ENCODE measurements at regions not wholly inside any gene's neighbourhood (a gene's known extent, or its start where the extent isn't known, plus 50 kb on each side); places are given as distances from the start of the nearest gene placed in this dataset.

- DNase-seq, result no peak
Measured at GRCh38 chr12:60935981-60936761, 1324.0 kb upstream of the USP15 start.

- no peak for DNase-seq
Measured at GRCh38 chr12:60947533-60947932, 1312.7 kb upstream of the USP15 start.

DNA sequence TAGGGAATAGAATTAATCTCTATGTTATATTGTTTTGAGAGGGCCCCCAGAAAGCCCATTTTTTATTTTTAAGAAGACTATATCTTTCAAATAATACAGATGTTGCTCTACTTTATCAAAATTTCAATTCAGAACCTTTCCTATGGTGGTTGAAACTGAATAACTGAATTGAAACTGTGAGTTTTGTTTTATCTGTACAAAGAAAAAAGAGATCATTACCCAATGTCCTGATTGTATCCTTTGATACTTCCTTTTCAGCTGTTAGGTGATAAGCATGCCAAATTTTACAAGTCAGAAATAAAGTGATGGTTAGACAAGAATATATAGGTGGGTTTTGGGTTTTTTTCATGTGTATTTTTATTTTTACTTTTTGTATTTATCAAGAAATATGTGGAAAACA, 1293.1 kb upstream of the USP15 start:
- no peak for DNase-seq

DNA sequence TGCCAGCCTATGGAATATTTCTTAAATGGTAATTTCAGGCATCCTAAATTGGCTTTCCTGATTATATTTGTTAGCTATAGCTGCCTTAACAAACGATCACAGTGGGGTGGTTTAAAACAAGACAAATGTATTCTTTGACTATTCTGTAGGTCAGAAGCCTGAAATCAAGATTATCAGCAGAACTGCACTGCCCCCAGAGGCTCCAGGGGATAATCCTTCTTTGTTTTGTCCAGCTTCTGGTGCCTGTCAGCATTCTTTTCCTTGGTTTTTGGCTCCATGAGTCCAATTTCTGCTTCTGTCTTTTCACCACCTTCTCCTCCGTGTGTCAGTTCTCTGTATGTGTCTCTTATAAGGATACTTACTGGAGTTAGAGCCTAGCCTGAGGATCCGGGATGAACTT, 1282.2 kb upstream of the USP15 start:
- no peak for DNase-seq

DNA sequence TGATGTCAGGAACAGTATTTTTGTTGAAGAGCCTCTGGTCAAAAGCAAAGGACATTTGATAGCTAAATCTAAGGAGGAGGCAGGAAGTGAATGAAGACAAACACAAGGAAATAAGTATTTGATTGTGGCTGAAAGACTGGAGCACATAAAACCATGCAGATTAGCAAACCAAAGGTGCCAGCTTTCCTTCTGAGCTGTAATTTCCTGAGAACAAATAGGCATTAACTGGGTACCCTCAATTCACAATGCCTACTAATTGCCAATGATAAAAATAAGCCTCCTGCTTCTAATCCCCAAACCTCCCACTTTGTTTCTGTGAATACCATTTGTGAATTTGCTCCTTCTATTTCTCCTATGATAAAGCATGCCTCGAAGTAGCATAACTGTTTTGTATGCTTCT, 1279.6 kb upstream of the USP15 start:
- DNase-seq, result no peak

- no peak for DNase-seq
Measured at GRCh38 chr12:60981473-60981872, 1278.7 kb upstream of the USP15 start.

GRCh38 chr12:60992087-60992486, 1268.1 kb upstream of the USP15 start:
- no peak for DNase-seq

GRCh38 chr12:60995256-60995825, 1264.9 kb upstream of the USP15 start:
- DNase-seq, result no peak

- no peak for DNase-seq
Measured at GRCh38 chr12:60997869-60998378, 1262.3 kb upstream of the USP15 start.

GRCh38 chr12:61009192-61009591, 1251.0 kb upstream of the USP15 start:
- DNase-seq, result no peak

DNA sequence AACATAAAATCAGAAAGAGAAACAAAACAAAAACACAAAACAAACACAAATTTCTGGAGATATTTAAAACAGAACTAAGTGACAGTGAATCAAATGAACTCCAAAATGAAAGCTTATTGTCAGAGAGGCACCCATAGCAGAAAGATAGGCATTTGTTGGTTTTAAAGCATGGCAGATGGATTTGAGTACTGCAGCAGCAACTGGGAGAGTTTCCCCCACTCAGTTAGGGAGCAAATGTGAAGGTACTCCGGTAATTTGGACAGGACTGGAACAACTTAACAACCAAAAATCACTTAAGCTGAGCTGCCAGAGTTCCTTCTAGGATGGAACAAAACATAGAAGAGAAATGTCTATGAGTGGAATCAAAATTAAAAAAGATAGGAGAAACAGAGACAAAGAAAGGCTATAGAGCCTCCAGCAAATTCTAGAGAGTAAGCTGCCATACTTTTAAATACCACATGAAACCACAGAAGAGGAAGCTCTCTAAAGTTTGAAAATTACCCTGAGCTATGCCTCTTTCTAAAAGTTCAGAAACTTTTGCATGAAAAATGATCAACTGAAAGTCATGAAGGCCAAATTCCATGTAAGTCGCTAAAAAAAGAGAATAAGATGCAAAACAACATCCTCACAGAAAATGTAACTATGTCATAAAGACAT, 1248.3 kb upstream of the USP15 start:
- DNase-seq, result no peak

GRCh38 chr12:61018571-61018970, 1241.6 kb upstream of the USP15 start:
- no peak for DNase-seq

GRCh38 chr12:61023231-61023630, 1237.0 kb upstream of the USP15 start:
- DNase-seq, result no peak

GRCh38 chr12:61029516-61029915, 1230.7 kb upstream of the USP15 start:
- DNase-seq, result no peak

- no peak for DNase-seq
Measured at GRCh38 chr12:61037792-61038191, 1222.4 kb upstream of the USP15 start.

DNA sequence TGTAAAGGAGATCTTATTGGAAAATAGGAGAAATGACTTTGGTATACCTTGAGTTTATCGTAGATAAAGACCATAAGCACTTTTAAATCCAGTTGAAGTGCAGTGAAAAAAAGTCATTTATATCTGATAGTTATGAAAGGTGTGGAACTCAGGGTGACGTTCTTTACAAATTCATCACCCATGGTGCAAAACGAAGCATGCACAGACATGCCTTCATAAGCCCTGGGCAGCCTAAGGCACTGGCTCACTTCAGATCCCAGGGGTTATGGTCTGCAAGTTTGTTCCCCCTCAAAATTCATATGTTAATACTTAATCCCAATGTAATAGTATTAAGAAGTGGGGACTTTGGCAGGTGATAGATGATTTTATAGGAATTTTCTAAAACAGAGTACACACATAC, 1216.4 kb upstream of the USP15 start:
- no peak for DNase-seq

DNA sequence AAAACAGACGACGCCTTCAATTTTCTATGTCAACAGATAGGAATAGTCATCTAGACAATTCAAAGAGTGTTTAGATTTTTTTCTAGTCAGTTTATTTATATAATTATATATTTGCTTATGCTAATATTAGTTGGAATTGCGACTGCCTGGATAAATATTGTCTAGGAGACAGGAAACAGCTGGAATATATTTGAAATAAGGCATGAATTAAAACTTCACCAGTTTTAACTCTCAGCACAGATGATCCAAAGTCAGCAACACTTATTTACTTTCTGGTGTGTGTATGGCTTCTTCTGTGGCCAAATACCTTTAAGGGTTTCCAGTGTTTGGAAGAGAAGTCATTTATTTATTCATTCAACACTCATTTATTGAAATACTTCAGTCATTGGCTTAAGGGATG, 1215.4 kb upstream of the USP15 start:
- DNase-seq, result no peak

GRCh38 chr12:61070640-61071414, 1189.4 kb upstream of the USP15 start:
- no peak for DNase-seq

GRCh38 chr12:61072717-61073116, 1187.5 kb upstream of the USP15 start:
- DNase-seq, result no peak

GRCh38 chr12:61095111-61095510, 1165.1 kb upstream of the USP15 start:
- DNase-seq, result no peak

DNA sequence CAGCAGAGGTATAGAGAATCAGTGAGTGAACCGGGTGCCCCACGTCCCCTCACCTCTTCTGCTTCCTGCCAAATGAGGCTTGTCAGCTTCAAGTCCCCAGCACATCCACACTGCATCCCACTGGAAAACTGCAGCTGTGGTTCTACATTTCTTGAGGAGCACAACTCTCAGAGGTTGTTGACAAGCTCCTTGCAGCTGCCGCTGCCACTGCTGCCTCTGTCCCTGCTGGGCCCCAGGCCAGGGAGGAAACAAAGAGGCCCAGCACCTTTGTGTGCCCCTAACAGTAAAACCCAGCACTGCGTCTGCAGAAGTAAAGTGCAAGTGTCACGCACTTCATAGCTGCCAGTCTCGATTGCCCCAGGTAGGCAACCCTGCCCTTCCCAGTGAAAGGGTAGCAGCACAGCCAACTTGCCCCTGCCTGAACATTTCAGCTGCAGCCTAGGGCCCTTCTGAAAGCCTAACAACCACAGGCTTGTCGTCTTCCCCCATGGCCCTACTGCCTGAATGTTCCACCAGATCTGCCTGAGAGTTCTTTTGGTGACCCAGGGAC, 1162.1 kb upstream of the USP15 start:
- no peak for DNase-seq

DNA sequence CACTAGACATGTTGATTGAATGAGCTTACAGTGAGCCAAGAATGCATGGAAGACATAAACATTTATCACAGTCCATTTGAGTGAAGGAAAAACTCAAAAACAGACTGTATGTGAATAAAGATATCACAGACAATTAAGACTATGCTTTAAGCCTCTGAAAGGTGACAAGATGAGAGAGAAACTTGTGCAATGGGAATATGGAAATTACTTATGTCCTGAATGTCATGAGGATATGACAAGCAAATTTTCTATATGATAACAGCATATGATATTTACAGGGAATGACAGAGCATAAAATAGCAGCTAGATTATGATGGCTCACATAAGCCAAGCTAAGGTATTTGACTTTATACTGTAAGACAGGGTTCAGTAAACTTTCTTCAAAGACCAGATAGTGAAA, 1153.1 kb upstream of the USP15 start:
- DNase-seq, result no peak

DNA sequence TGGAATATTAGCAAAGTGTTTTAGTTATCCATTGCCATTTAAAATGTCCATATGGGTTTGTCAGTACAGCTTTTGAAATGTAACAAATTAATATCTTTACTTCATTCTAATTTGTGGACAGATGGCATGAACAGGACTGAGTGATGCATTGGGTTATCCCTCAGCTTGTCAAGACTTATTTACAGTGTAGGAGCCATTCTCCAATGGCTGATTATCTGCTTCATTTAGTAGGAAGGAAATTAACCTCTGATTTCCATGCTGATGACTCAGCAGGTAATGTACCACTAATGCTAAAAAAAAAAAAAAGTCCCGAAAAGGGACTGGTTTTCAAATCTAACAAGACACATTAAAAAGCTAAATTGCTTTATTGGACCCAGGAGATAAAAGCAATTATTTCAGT, 1149.0 kb upstream of the USP15 start:
- DNase-seq, result no peak
